ENCODE measurements at regions not wholly inside any gene's neighbourhood (a gene's known extent, or its start where the extent isn't known, plus 50 kb on each side); places are given as distances from the start of the nearest gene placed in this dataset.

DNA sequence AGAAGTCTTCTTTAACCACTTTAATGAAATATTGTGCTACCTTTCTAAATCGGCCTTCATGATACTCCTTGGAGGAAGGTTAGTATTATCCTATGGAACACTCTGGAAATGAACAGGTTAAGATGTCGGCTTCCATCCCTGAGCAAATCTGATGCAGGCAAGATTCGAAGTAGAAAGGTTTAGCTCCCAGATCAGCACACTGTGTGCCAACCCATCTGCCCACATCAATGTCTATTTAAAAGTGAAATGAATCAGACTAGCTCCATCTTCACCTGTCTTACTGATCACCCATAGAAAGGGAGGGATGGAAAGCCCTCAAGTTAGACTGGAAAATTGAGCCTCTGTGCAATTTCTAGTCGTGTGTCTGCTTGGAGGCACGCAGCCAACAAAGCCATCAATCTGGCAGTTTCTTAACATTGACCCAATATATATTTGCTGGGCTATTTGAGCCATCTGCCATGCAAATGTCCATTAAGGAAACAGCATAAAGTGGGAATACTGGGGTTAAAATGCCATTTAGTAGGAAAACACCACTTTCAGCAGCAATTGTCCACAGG lies 506.1 kb downstream of the RMST start:
- H3K27me3 ChIP-seq (ENCODE audit: insufficient read depth, low read length) = no peaks in the 10 kb centered on the region
- H3K79me2 ChIP-seq (ENCODE audit: insufficient read depth, low read length) = no peaks in the 10 kb centered on the region
- no peaks in the 10 kb centered on the region for H3K36me3 ChIP-seq (ENCODE audit: insufficient read depth, low read length)

DNA sequence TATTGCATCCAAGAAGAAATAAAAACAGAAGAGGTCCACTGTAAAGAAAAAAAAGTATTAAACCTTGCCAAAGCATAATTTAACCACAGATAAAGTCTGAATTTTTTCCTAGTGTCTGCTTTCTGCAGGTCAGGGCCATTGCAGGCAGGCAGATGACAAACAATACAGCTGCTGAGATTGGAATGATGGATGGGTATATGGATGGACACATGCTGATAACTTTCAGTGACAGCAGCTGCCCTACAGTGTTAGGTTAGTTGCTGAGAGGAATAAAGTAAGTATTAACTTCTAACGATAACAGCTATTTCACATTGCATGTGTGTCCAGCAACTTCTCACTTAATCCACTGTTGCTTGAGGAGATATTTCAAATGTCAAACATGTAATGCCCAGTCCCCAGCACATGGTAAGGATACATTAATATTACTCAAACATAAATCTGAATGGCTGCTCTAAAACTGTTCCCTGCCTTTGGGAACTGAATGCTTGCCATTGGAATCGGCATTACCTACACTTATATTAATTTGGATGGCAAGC lies 515.3 kb downstream of the RMST start:
- Histone ChIP-seq H3K4me2 (ENCODE audit: low read length) (no peak overlapping the region), H3K4me3 (ENCODE audit: low read depth, low read length, poor library complexity, severe bottlenecking) (no peak overlapping the region), H3K27me3 (ENCODE audit: insufficient read depth, low read length) (no peaks in the 10 kb centered on the region), H3K79me2 (ENCODE audit: insufficient read depth, low read length) (no peaks in the 10 kb centered on the region), H3K36me3 (ENCODE audit: insufficient read depth, low read length) (no peaks in the 10 kb centered on the region), H3K4me1 (ENCODE audit: insufficient read depth, low read length, severe bottlenecking) (no peaks in the 10 kb centered on the region), H3K27ac (ENCODE audit: low read depth, low read length, poor library complexity, severe bottlenecking) (no peak overlapping the region), H3K9ac (ENCODE audit: low read length) (no peak overlapping the region), H4K20me1 (ENCODE audit: insufficient read depth, low read length) (no peaks in the 10 kb centered on the region), H3F3A (ENCODE audit: insufficient read depth, low read length) (no peaks in the 10 kb centered on the region), H3K9me2 (ENCODE audit: low read depth, low read length) (no peaks in the 10 kb centered on the region), H2AFZ (ENCODE audit: low read length) (no peak overlapping the region), H3K9me3 (ENCODE audit: low read length) (no peaks in the 10 kb centered on the region; the same call in 1 of the 2 replicates)
- TF ChIP-seq, protein P1, sequence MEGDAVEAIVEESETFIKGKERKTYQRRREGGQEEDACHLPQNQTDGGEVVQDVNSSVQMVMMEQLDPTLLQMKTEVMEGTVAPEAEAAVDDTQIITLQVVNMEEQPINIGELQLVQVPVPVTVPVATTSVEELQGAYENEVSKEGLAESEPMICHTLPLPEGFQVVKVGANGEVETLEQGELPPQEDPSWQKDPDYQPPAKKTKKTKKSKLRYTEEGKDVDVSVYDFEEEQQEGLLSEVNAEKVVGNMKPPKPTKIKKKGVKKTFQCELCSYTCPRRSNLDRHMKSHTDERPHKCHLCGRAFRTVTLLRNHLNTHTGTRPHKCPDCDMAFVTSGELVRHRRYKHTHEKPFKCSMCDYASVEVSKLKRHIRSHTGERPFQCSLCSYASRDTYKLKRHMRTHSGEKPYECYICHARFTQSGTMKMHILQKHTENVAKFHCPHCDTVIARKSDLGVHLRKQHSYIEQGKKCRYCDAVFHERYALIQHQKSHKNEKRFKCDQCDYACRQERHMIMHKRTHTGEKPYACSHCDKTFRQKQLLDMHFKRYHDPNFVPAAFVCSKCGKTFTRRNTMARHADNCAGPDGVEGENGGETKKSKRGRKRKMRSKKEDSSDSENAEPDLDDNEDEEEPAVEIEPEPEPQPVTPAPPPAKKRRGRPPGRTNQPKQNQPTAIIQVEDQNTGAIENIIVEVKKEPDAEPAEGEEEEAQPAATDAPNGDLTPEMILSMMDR (IDR thresholded peaks at IDR 0.05; ENCODE audit: low read length) = no peak
- TF ChIP-seq EZH2 (IDR thresholded peaks at IDR 0.05; ENCODE audit: borderline replicate concordance, low read length) = no peak

More for the DNA sequence above, 506.1 kb downstream of the RMST start:
- Histone ChIP-seq H3K9me2 (ENCODE audit: low read depth, low read length) (no peaks in the 10 kb centered on the region), H3K27ac (ENCODE audit: low read depth, low read length, poor library complexity, severe bottlenecking) (no peak overlapping the region), H3K4me2 (ENCODE audit: low read length) (no peak overlapping the region), H2AFZ (ENCODE audit: low read length) (no peak overlapping the region), H3K4me1 (ENCODE audit: insufficient read depth, low read length, severe bottlenecking) (no peaks in the 10 kb centered on the region), H3K9me3 (ENCODE audit: low read length) (no peaks in the 10 kb centered on the region), H3F3A (ENCODE audit: insufficient read depth, low read length) (no peaks in the 10 kb centered on the region), H3K4me3 (ENCODE audit: low read depth, low read length, poor library complexity, severe bottlenecking) (no peak overlapping the region), H4K20me1 (ENCODE audit: insufficient read depth, low read length) (no peaks in the 10 kb centered on the region), H3K9ac (ENCODE audit: low read length) (no peak overlapping the region)
- TF ChIP-seq, protein P1 (IDR thresholded peaks at IDR 0.05; ENCODE audit: low read length) = no peak
- TF ChIP-seq EZH2 (IDR thresholded peaks at IDR 0.05; ENCODE audit: borderline replicate concordance, low read length) = no peak

DNA sequence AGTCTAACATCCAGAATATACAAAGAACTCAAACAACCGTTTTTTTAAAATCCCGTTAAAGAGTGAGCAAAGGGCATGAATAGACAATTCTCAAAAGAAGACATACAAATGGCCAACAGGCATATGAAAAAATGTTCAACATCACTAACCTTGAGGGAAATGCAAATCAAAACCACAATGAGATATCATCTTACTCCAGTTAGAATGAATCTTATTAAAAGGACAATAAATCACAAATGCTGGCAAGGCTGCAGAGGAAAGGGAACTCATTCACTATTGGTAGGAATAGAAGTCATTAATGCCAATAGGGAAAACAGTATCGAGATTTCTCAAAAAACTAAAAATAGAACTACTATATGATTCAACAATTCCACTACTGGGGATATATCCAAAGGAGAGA lies 520.1 kb downstream of the RMST start:
- Histone ChIP-seq H3K4me2 (ENCODE audit: low read length) (no peak overlapping the region), H3F3A (ENCODE audit: insufficient read depth, low read length) (no peaks in the 10 kb centered on the region), H3K79me2 (ENCODE audit: insufficient read depth, low read length) (no peaks in the 10 kb centered on the region), H3K9me3 (ENCODE audit: low read length) (no peaks in the 10 kb centered on the region; the same call in 1 of the 2 replicates), H3K4me3 (ENCODE audit: low read depth, low read length, poor library complexity, severe bottlenecking) (no peak overlapping the region), H2AFZ (ENCODE audit: low read length) (no peak overlapping the region), H3K27me3 (ENCODE audit: insufficient read depth, low read length) (no peaks in the 10 kb centered on the region), H3K27ac (ENCODE audit: low read depth, low read length, poor library complexity, severe bottlenecking) (no peak overlapping the region), H3K36me3 (ENCODE audit: insufficient read depth, low read length) (no peaks in the 10 kb centered on the region), H3K9ac (ENCODE audit: low read length) (no peak overlapping the region), H4K20me1 (ENCODE audit: insufficient read depth, low read length) (no peaks in the 10 kb centered on the region), H3K9me2 (ENCODE audit: low read depth, low read length) (no peaks in the 10 kb centered on the region), H3K4me1 (ENCODE audit: insufficient read depth, low read length, severe bottlenecking) (no peaks in the 10 kb centered on the region)
- no peak for TF ChIP-seq EZH2 (IDR thresholded peaks at IDR 0.05; ENCODE audit: borderline replicate concordance, low read length)
- TF ChIP-seq, protein P1 (IDR thresholded peaks at IDR 0.05; ENCODE audit: low read length) = no peak
